HL-60 (cell line): ENCODE measurements at regions not wholly inside any gene's neighbourhood (a gene's known extent, or its start where the extent isn't known, plus 50 kb on each side); places are given as distances from the start of the nearest gene placed in this dataset.

ENCODE experiments used
- DNase-seq, 2 experiments: peaks; one replicate each; pipeline ENCODE4 v3.0.0-alpha.2; 2010 to 2020; ENCODE audit warnings: low read depth in 1 of 2, low spot score in 1 of 2
- H3K27ac ChIP-seq: fragments of 250-450 bp; sonication (Bioruptor Pico); replicated peaks from 2 replicates; pipeline ENCODE4 v1.5.1; 2020; ENCODE audit warnings: mild to moderate bottlenecking, moderate library complexity
- H3K27me3 ChIP-seq: fragments of 250-450 bp; sonication (Bioruptor Pico); 2 replicates; pipeline ENCODE4 v1.5.1; 2021; ENCODE audit warnings: mild to moderate bottlenecking, moderate library complexity; ENCODE audit not compliant: insufficient read depth, poor library complexity, severe bottlenecking
- H3K4me3 ChIP-seq: replicated peaks from 2 replicates; pipeline ENCODE4 v1.5.1; 2011; ENCODE audit warnings: mild to moderate bottlenecking, control low read depth, low read length; ENCODE audit not compliant: insufficient read depth
- CTCF ChIP-seq: IDR thresholded peaks from one replicate; pipeline ENCODE4 v1.5.1; 2011; ENCODE audit warnings: low read length, control low read depth, inconsistent platforms; ENCODE audit not compliant: insufficient read depth
- GABPA ChIP-seq: IDR thresholded peaks from 2 replicates; pipeline ENCODE4 v1.6.1; 2012; ENCODE audit warnings: low read depth
- POLR2AphosphoS5 ChIP-seq: IDR thresholded peaks from 2 replicates; pipeline ENCODE4 v1.6.1; 2012; ENCODE audit warnings: low read depth
- SPI1 ChIP-seq: IDR thresholded peaks from 2 replicates; pipeline ENCODE4 v1.6.1; 2012; ENCODE audit warnings: low read depth, mild to moderate bottlenecking, borderline replicate concordance
- TF ChIP-seq, protein P1 (sequence below): IDR thresholded peaks from 2 replicates; pipeline ENCODE4 v1.6.1; 2012; ENCODE audit warnings: low read depth; ENCODE audit not compliant: insufficient replicate concordance

DNA sequence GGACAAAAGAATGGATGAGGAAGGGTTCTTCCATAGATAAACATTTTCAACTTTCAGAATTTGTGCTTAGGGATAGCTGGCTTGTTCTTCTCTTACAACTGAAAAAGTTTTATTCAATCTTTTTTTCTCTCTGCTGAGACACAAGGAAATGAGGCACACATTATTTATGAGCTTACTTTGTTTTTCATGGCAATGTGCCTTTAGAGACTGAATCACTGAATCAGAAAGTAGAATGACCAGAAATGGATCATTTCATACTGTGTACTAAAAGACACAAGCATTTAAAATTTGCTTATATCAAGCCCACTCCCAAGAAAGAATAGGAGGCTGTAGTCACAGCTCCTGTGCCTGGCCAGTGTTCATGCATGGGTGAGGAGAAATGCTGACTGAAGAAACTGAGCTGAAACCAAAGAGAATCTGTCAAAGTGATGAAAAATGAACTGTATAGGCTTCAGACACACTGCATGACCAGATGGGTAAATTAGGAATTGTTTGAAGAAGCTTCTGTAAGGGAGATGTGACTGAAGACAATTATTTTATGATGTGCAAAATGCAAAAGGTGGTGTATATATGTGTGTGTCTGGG is 413.8 kb downstream of the RAPGEF2 start:
- no peak for DNase-seq
- no peak overlapping the region for H3K27ac ChIP-seq
- no peaks in the 10 kb centered on the region for H3K27me3 ChIP-seq
- TF ChIP-seq, protein P1, sequence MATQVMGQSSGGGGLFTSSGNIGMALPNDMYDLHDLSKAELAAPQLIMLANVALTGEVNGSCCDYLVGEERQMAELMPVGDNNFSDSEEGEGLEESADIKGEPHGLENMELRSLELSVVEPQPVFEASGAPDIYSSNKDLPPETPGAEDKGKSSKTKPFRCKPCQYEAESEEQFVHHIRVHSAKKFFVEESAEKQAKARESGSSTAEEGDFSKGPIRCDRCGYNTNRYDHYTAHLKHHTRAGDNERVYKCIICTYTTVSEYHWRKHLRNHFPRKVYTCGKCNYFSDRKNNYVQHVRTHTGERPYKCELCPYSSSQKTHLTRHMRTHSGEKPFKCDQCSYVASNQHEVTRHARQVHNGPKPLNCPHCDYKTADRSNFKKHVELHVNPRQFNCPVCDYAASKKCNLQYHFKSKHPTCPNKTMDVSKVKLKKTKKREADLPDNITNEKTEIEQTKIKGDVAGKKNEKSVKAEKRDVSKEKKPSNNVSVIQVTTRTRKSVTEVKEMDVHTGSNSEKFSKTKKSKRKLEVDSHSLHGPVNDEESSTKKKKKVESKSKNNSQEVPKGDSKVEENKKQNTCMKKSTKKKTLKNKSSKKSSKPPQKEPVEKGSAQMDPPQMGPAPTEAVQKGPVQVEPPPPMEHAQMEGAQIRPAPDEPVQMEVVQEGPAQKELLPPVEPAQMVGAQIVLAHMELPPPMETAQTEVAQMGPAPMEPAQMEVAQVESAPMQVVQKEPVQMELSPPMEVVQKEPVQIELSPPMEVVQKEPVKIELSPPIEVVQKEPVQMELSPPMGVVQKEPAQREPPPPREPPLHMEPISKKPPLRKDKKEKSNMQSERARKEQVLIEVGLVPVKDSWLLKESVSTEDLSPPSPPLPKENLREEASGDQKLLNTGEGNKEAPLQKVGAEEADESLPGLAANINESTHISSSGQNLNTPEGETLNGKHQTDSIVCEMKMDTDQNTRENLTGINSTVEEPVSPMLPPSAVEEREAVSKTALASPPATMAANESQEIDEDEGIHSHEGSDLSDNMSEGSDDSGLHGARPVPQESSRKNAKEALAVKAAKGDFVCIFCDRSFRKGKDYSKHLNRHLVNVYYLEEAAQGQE: no peak
- TF ChIP-seq POLR2AphosphoS5 (no peak), CTCF (no peak), SPI1 (no peak), GABPA (no peak)
- no peak overlapping the region for H3K4me3 ChIP-seq

DNA sequence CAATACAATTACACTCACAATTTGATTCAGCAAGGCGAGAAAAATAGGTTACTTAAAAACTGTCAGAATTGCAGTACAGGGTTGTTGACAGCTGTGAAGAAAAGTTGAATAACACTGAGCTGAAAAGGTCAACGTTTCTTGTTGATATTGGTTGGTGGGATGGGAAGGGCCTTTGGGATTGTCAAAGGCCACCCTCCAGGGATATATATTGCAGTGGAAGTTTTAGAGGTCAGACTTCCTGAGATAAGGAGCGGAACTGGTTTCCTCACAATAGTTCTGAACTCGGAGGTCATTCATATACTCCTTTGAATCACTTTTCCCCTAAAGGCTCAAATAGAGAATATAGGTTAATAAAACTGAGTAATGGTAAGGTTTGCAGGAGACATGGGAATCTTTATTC is 417.2 kb downstream of the RAPGEF2 start:
- Histone ChIP-seq H3K4me3 (no peak overlapping the region), H3K27ac (no peak overlapping the region), H3K27me3 (no peaks in the 10 kb centered on the region)
- TF ChIP-seq SPI1 (no peak), POLR2AphosphoS5 (no peak), GABPA (no peak)
- TF ChIP-seq, protein P1: no peak
- no peak for DNase-seq

DNA sequence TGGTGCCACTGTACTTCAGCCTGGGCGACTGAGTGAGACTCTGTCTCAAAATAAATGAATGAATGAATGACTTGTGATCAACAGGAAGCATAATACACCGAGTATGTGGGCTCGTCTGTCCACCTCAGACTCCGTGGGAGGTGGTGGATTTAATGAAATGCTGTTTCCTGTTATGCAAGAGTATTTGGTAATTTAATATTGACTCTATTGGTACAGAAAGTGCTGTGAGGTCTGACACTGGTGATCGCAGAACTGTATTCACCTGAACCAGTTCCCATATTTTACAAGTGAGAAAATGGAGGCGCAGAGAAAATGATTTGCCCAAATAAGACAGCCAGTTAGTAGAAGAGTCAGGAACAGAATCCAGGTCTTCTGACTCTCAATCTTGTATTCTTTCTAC is 423.3 kb downstream of the RAPGEF2 start:
- H3K4me3 ChIP-seq: no peak overlapping the region
- H3K27me3 ChIP-seq: no peaks in the 10 kb centered on the region
- no peak overlapping the region for H3K27ac ChIP-seq
- no peak for DNase-seq
- TF ChIP-seq POLR2AphosphoS5: no peak
- TF ChIP-seq CTCF: no peak
- TF ChIP-seq, protein P1: no peak
- no peak for TF ChIP-seq SPI1
- TF ChIP-seq GABPA: no peak
